ENCODE measurements at regions not wholly inside any gene's neighbourhood (a gene's known extent, or its start where the extent isn't known, plus 50 kb on each side); places are given as distances from the start of the nearest gene placed in this dataset.

DNA sequence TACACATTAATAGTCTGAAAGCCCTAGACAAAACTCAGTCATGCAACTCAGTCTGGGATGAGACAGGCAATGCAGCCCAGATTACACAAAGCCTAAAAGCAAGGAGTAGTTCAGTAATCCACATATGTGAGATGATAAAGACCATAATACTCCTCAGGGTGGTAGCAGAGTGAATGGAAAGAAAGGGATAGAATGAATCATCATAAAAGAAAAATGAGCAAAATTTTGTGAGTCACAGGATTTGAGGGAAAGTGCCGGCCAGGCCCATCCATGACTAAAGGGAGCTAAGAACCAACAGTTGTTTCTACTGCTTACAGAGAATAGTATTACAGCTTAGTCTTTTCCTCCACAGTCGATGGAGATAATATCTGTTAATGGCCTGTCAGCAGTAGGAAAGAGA lies 90.0 kb upstream of the POU5F2 start:
- Histone ChIP-seq H3K4me3 (no peak overlapping the region), H3K4me1 (replicated peaks in 1 of 2) (no peaks in the 10 kb centered on the region), H3K27me3 (no peaks in the 10 kb centered on the region), H3K27ac (no peak overlapping the region), H3K36me3 (replicated peaks in 1 of 2) (no peaks in the 10 kb centered on the region), H3K9me3 (replicated peaks in 1 of 3) (no peaks in the 10 kb centered on the region)
- DNase-seq = peak in 5 of 7 donors; percentile 13 to 35 (median 27)
- no peak for TF ChIP-seq POLR2A (IDR thresholded peaks at IDR 0.05)
- TF ChIP-seq, protein P1, sequence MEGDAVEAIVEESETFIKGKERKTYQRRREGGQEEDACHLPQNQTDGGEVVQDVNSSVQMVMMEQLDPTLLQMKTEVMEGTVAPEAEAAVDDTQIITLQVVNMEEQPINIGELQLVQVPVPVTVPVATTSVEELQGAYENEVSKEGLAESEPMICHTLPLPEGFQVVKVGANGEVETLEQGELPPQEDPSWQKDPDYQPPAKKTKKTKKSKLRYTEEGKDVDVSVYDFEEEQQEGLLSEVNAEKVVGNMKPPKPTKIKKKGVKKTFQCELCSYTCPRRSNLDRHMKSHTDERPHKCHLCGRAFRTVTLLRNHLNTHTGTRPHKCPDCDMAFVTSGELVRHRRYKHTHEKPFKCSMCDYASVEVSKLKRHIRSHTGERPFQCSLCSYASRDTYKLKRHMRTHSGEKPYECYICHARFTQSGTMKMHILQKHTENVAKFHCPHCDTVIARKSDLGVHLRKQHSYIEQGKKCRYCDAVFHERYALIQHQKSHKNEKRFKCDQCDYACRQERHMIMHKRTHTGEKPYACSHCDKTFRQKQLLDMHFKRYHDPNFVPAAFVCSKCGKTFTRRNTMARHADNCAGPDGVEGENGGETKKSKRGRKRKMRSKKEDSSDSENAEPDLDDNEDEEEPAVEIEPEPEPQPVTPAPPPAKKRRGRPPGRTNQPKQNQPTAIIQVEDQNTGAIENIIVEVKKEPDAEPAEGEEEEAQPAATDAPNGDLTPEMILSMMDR (IDR thresholded peaks at IDR 0.05) = no peak
- 41 to 73% (median 61%) methylated on average over 2 of the region's 2 CpGs for WGBS, 4 donors
- intact Hi-C loops (cut with DNase I) = no loop called here

DNA sequence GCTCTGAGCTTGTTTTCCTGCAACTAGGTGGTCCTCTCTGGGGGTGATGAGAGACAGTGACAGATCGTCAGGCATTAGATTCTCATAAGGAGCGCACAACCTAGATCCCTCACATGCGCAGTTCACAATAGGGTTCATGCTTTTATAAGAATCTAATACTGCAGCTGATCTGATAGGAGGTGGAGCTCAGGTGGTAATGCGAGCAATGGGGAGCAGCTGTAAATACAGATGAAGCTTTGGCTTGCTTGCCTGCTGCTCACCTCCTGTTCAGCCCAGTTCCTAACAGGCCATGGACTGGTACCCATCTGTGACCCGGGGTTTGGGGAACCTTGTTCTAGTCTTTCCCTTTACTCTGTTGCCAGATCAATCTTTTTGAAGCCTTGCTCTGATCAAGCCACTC lies 89.5 kb upstream of the POU5F2 start:
- Histone ChIP-seq H3K36me3 (replicated peaks in 1 of 2) (no peaks in the 10 kb centered on the region), H3K27ac (no peak overlapping the region), H3K27me3 (no peaks in the 10 kb centered on the region), H3K4me1 (replicated peaks in 1 of 2) (no peaks in the 10 kb centered on the region), H3K9me3 (replicated peaks in 1 of 3) (no peaks in the 10 kb centered on the region), H3K4me3 (no peak overlapping the region)
- 97 to 98% (median 98%) methylated on average over 5 of the region's 5 CpGs for WGBS, 4 donors
- DNase-seq = no peak
- TF ChIP-seq, protein P1 (IDR thresholded peaks at IDR 0.05) = no peak
- no peak for TF ChIP-seq POLR2A (IDR thresholded peaks at IDR 0.05)
- intact Hi-C loops (cut with DNase I) = no loop called here

DNA sequence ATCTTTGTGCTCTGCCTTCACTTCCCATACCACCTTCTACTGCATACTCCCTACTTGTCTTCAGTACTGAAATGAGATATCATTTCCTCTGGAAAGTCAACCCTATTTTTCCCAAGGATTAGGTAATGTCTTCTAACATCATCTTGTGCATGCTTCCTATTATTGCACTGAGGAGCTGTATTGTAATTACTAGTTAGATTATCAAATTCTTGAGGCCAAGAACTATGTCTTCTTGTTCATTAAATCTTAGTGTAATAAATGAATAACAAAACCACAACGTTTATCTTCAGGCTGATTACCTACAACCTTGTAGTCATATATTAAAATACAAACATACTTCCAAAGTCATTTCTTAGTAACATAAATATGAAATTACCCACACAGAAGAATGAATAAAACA lies 87.9 kb upstream of the POU5F2 start:
- no peak for TF ChIP-seq POLR2A (IDR thresholded peaks at IDR 0.05)
- TF ChIP-seq, protein P1 (IDR thresholded peaks at IDR 0.05) = no peak
- H3K27me3 ChIP-seq = no peaks in the 10 kb centered on the region
- no peak overlapping the region for H3K4me3 ChIP-seq
- H3K4me1 ChIP-seq (replicated peaks in 1 of 2) = no peaks in the 10 kb centered on the region
- no peaks in the 10 kb centered on the region for H3K36me3 ChIP-seq (replicated peaks in 1 of 2)
- intact Hi-C loops (cut with DNase I) = no loop called here
- 58 to 67% (median 65%) methylated on average over 1 of the region's 1 CpG for WGBS, 4 donors
- H3K27ac ChIP-seq = no peak overlapping the region
- H3K9me3 ChIP-seq (replicated peaks in 1 of 3) = no peaks in the 10 kb centered on the region
- no peak for DNase-seq

GRCh38 chr5:93821891-93822415 lies 80.6 kb upstream of the POU5F2 start:
- Histone ChIP-seq H3K27me3 (no peaks in the 10 kb centered on the region), H3K9me3 (replicated peaks in 1 of 3) (peaks cover 0 to 5% (median 0%) of the 10 kb centered on the region in 3 donors), H3K27ac (no peak overlapping the region), H3K4me3 (no peak overlapping the region), H3K4me1 (replicated peaks in 1 of 2) (no peaks in the 10 kb centered on the region), H3K36me3 (replicated peaks in 1 of 2) (no peaks in the 10 kb centered on the region)
- 82 to 90% (median 87%) methylated on average over 4 of the region's 4 CpGs for WGBS, 4 donors
- no peak for DNase-seq
- no peak for TF ChIP-seq POLR2A (IDR thresholded peaks at IDR 0.05)
- TF ChIP-seq, protein P1 (IDR thresholded peaks at IDR 0.05) = no peak
- intact Hi-C loops (cut with DNase I) = no loop called here
